SK-N-MC (cell line): ENCODE measurements at regions not wholly inside any gene's neighbourhood (a gene's known extent, or its start where the extent isn't known, plus 50 kb on each side); places are given as distances from the start of the nearest gene placed in this dataset.

Experiments
- DNase-seq: peaks from one replicate; pipeline ENCODE4 v3.0.0-alpha.2; 2011; ENCODE audit warnings: low read depth, low spot score
- H3K27ac ChIP-seq: fragments of 200-600 bp; sonication (generic); 2 replicates; pipeline ENCODE4 v1.5.1; 2016; ENCODE audit warnings: mixed run types
- H3K36me3 ChIP-seq: fragments of 200-600 bp; sonication (generic); 2 replicates; pipeline ENCODE4 v1.6.1; 2017; ENCODE audit warnings: antibody characterized with exemption, low read length, mixed read lengths; ENCODE audit not compliant: insufficient read depth
- H3K4me3 ChIP-seq: fragments of 200-600 bp; sonication (generic); 2 replicates; pipeline ENCODE4 v1.5.1; 2016
- H3K9ac ChIP-seq: fragments of 200-600 bp; sonication (generic); 2 replicates; pipeline ENCODE4 v1.8.0; 2017; ENCODE audit warnings: mixed run types, mixed read lengths; ENCODE audit not compliant: insufficient read length
- H3K9me3 ChIP-seq: fragments of 200-600 bp; sonication (generic); 2 replicates; pipeline ENCODE4 v1.6.1; 2017; ENCODE audit warnings: low read depth, mild to moderate bottlenecking, antibody characterized with exemption, low read length, moderate library complexity, mixed read lengths
- EZH2 ChIP-seq: fragments of 200-600 bp; sonication (generic); IDR thresholded peaks from one replicate; pipeline ENCODE4 v1.6.1; 2017; ENCODE audit warnings: antibody characterized with exemption
- FOXP2 ChIP-seq: optimal IDR thresholded peaks from 2 replicates; pipeline ENCODE3; 2011; ENCODE audit warnings: mild to moderate bottlenecking, moderate library complexity; ENCODE audit not compliant: insufficient read depth; ENCODE audit errors: extremely low read length, control extremely low read depth
- POLR2AphosphoS5 ChIP-seq: IDR thresholded peaks from 2 replicates; pipeline ENCODE4 v1.6.1; 2012; ENCODE audit warnings: mild to moderate bottlenecking, low read depth, low read length, borderline replicate concordance

DNA sequence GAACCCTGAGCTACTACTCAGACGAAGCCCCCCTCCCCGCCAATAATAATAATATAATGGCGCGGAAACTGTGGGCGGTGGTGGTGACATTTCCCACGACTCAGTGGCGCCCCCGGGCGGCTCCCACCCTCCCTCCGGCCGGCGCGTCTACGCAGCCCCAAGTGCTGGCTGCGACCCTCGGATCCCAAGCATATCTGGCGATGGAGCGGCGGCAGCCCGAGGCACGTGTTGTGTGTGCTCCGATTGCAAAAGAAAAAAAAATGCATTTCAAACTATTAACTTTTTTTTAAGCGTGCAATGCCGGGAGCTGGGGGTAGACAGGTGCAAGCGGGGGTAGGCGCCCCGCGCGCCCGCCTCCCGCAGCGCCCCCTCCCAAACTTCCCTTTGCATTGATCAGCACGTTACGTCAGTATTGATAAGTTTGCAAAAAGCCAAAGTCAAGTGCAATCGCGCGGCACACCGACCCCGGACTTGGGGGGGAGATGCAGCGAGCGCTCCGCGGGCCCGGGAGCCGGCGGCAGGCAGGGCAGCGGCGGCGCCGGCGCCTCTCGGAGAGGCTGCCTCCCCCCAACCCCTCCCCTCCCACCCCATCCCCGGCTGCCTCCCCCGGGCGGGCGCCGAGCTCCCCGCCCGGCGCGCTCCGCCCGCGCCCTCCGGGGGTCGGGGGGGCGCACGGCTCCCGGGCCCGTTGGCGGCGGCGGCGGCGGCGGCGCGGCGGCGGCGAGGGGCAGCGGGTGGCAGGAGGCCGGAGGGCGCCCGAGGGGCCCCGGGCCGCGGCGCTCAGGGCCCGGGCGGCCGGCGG lies 113.1 kb upstream of the MYL2 start:
- TF ChIP-seq FOXP2, result no peak
- TF ChIP-seq POLR2AphosphoS5, result peak; percentile 35; the same call in 1 of the 2 replicates
- H3K9ac ChIP-seq, result peak overlapping the region; percentile 42
- no peak for DNase-seq
- H3K36me3 ChIP-seq, result no peaks in the 10 kb centered on the region
- H3K27ac ChIP-seq, result no peak overlapping the region; the same call in 1 of the 2 replicates
- peak overlapping the region; percentile 92 for H3K4me3 ChIP-seq
- H3K9me3 ChIP-seq, result no peaks in the 10 kb centered on the region

DNA sequence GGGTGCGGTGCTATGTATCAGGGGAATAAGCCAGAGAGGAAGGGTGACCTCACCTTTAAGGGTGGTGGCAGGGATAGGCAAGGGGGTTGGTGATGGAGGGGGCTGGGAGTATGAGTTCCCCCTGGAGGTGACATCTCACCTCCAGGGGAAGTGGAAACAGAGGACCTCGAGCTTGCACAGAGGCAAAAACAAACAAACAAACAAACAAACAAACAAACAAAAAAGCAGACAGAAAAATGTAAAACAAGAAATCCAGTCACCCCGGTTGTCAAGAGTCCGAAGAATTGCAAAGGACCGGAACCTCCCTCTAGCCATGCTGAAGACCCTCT lies 112.2 kb upstream of the MYL2 start:
- TF ChIP-seq POLR2AphosphoS5, result no peak
- no peak for TF ChIP-seq EZH2
- TF ChIP-seq FOXP2, result no peak
- Histone ChIP-seq H3K36me3 (no peaks in the 10 kb centered on the region), H3K4me3 (peak overlapping the region; percentile 90), H3K27ac (peak overlapping the region; percentile 69; the same call in 1 of the 2 replicates), H3K9ac (peak overlapping the region; percentile 41), H3K9me3 (no peaks in the 10 kb centered on the region)
- DNase-seq, result no peak

DNA sequence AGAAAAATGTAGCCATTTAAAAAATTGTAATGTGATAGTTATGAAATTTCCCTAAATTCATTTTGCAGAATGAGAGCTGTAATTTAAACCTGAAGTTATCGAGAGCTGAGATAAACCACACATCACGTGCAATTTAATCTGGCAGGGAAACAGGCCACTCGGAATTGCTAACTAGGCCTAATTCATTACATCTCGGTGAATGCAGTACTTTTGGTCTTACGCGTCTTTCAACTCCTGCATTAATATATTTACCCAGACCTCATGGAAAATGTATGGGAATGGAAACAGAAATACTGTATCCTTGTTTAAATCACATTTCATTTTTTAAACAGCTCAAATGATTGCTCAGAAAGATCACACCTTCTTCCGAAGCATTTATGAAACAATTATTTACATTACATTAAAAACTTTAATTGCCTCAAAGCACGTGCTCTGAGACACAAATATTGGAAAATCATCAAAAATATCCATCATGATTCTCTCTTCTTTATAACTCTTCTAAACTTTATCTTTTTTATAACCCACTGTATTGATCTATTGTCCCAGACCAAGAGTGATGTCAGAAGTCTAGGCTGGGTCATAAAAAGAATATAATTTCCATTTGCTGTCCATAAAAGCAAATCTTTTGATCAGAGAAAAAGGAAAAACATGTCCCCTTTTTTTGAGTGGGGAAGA lies 111.7 kb upstream of the MYL2 start:
- H3K9ac ChIP-seq, result no peak overlapping the region
- peak overlapping the region; percentile 69 for H3K27ac ChIP-seq
- DNase-seq, result peak; percentile 51
- H3K4me3 ChIP-seq, result peak overlapping the region; percentile 90
- TF ChIP-seq POLR2AphosphoS5 (no peak), FOXP2 (no peak), EZH2 (no peak)
- H3K36me3 ChIP-seq, result no peaks in the 10 kb centered on the region
- no peaks in the 10 kb centered on the region for H3K9me3 ChIP-seq

DNA sequence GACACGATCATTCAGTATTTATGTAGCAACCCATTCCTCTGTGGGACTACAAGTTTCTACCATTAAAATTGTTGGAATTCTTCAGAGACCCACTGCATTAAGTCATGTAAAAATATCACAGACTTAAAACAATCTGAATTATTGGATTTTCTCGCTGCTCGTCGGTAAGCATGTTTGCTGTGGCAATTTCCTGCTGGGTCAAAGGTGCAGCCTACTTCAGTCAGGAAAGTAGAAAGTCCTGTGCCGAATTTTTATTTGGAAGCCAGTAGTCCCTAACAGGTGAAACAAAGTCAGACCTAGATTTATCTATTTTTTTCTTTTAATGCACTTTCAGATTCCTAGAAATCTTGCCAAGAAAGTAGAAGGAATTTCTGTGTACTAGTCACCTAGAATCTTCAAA lies 110.4 kb upstream of the MYL2 start:
- Histone ChIP-seq H3K9ac (no peak overlapping the region), H3K36me3 (no peaks in the 10 kb centered on the region), H3K27ac (peak overlapping the region; percentile 76), H3K9me3 (no peaks in the 10 kb centered on the region), H3K4me3 (peak overlapping the region; percentile 49)
- TF ChIP-seq FOXP2 (no peak), POLR2AphosphoS5 (no peak), EZH2 (no peak)
- no peak for DNase-seq

DNA sequence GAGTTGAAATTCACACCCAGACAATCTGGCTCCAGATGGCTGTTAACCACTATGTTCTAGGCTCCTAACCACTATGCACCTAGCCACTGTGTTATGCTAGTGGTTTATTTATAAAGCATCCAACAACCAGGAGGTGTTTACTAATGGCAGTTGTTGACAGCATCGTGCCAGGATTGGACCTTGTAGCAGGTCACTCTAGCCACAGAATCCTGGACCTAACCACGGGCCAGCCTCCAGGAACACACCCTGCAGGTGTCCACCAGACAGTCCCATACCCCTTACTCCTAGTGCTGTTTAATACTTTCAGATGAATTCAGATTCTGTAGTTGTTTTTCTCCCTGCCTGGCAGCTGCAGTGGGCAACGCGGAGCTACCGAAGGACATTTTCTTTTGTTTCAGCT lies 109.4 kb upstream of the MYL2 start:
- H3K9ac ChIP-seq, result no peak overlapping the region
- H3K9me3 ChIP-seq, result no peaks in the 10 kb centered on the region
- H3K27ac ChIP-seq, result no peak overlapping the region
- no peaks in the 10 kb centered on the region for H3K36me3 ChIP-seq
- no peak for DNase-seq
- TF ChIP-seq POLR2AphosphoS5 (no peak), EZH2 (no peak), FOXP2 (no peak)
- no peak overlapping the region for H3K4me3 ChIP-seq

DNA sequence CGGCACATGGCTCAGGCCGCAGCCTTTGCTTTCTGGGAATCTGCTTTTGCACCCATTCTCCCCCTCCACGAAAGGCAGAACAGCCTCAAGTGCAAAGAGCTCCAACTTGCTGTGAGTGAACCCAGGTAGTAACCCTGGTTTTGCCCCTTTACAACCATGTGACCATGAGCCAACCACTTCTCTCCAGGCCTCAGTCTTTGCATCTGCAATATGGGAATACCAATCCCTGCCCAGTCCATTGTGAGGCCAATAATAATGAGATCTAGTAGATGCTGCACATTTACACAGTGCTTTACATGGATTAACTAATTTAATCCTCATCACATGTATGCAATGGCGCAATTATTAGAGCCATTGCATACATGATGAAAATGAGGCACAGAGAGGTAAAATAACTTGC lies 108.9 kb upstream of the MYL2 start:
- Histone ChIP-seq H3K36me3 (no peaks in the 10 kb centered on the region), H3K4me3 (no peak overlapping the region), H3K9ac (no peak overlapping the region), H3K27ac (no peak overlapping the region), H3K9me3 (no peaks in the 10 kb centered on the region)
- TF ChIP-seq POLR2AphosphoS5 (no peak), EZH2 (no peak), FOXP2 (no peak)
- DNase-seq, result no peak

DNA sequence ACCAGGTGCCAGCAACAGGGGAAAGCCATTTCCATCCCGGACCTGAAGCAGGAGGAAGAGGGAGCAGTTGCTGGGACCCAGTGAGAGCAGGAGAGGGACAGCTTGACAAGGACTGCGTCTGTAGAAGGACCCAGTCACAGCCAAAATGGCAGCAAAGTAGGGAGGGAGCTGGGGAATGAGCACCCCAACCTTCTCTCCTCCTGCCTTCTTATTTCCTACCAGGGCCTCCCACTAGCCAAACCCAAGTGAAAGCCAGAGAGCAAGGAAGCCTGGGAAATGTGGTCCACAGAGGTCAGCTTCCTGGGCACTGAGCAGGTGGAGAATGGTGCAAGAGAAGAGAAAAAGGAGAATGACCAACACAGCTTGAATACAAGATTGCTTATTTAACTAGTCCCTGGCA lies 108.5 kb upstream of the MYL2 start:
- H3K27ac ChIP-seq, result no peak overlapping the region
- H3K9me3 ChIP-seq, result no peaks in the 10 kb centered on the region
- no peak for DNase-seq
- no peak overlapping the region for H3K4me3 ChIP-seq
- no peaks in the 10 kb centered on the region for H3K36me3 ChIP-seq
- no peak overlapping the region for H3K9ac ChIP-seq
- no peak for TF ChIP-seq POLR2AphosphoS5
- TF ChIP-seq FOXP2, result no peak
- no peak for TF ChIP-seq EZH2

DNA sequence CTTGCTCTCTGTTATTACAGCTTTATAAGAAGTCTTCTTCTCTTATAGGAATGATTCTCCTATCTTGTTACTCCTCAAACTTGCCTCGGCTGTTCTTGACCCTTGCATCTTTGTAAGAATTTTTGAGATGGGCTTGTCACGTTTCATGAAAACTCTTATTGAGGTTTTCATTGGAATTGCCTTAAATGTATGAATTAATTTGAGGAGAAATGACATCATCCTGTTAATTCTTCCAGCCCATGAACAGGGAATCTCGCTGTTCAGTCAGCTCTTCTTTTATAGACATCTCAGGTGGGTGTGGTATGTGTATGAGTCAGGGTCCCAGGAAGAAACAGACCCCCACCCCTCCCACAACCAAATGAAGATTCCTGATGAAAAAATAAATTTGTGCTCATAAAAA lies 107.1 kb upstream of the MYL2 start:
- Histone ChIP-seq H3K27ac (no peak overlapping the region), H3K4me3 (no peak overlapping the region), H3K9ac (no peak overlapping the region), H3K36me3 (no peaks in the 10 kb centered on the region), H3K9me3 (no peaks in the 10 kb centered on the region)
- TF ChIP-seq EZH2 (no peak), FOXP2 (no peak), POLR2AphosphoS5 (no peak)
- DNase-seq, result no peak

DNA sequence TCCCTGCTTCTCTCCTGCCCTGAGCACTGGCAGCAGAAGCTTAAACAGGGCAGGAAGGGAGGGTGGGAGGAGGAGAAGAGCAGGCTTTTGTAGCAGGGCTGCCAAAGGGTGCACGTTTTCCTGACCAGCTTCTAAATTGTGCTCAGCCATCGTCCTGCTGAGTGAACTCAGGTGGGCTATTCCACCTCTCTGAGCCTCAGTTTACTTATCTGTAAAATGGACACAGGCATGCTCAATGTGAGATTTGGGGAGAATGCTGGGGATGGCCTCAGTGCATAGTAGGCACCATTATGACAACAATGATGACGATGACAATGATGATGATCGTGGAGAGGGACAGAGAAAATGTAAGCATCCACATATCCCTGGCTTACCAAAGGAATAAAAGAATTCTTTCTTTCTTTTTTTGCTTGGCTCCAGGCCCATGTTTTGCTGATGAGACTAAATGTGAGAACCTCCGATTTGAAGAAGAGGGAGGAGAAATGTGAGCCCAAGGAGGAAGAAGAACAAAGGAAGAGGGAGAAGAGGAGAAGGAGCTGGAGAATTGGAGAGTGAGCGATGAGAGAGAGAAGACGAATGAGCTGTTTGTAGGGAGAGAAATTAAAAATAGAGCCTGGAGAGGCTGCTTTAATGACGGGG lies 105.5 kb upstream of the MYL2 start:
- no peak for TF ChIP-seq EZH2
- TF ChIP-seq FOXP2, result no peak
- no peak for TF ChIP-seq POLR2AphosphoS5
- Histone ChIP-seq H3K4me3 (no peak overlapping the region), H3K9ac (no peak overlapping the region), H3K36me3 (no peaks in the 10 kb centered on the region), H3K27ac (no peak overlapping the region), H3K9me3 (no peaks in the 10 kb centered on the region)
- no peak for DNase-seq
